WTC11 (cell line): ENCODE measurements at regions not wholly inside any gene's neighbourhood (a gene's known extent, or its start where the extent isn't known, plus 50 kb on each side); places are given as distances from the start of the nearest gene placed in this dataset.
A peak's percentile ranks its signal among the peaks of the same experiment; 100 is the strongest.

Experiments
- ATAC-seq: fragments of 200-7000 bp; cut with Tn5 transposase; 2 replicates; pipeline ENCODE4 v1.10.0; 2021; ENCODE audit warnings: mild to moderate bottlenecking, moderate library complexity
- CTCF ChIA-PET: fragments of 300-600 bp; sonication (Branson Sonifier 250); formaldehyde crosslinking; loops from one replicate; lab custom pipeline; 2021; ENCODE audit warnings: antibody characterized with exemption; lab: Charles Lee
- POLR2A ChIA-PET: fragments of 350-600 bp; sonication (Branson Sonifier 250); formaldehyde crosslinking; loops from one replicate; lab custom pipeline; 2021; ENCODE audit warnings: antibody characterized with exemption; lab: Charles Lee
- DNase-seq: peaks from one replicate; pipeline ENCODE4 v3.0.0; 2021; ENCODE audit warnings: low spot score
- H3K27ac Mint-ChIP-seq: 2 replicates; pipeline ENCODE4 v1.8.0; 2021; ENCODE audit warnings: mixed read lengths
- H3K27me3 Mint-ChIP-seq: 2 replicates; pipeline ENCODE4 v1.8.0; 2021; ENCODE audit warnings: low read depth, mild to moderate bottlenecking, moderate library complexity, mixed read lengths
- H3K36me3 Mint-ChIP-seq: 2 replicates; pipeline ENCODE4 v1.8.0; 2021; ENCODE audit warnings: mixed read lengths
- H3K4me1 Mint-ChIP-seq: 2 replicates; pipeline ENCODE4 v1.8.0; 2022; ENCODE audit warnings: mixed read lengths
- H3K4me3 Mint-ChIP-seq: 2 replicates; pipeline ENCODE4 v1.8.0; 2021; ENCODE audit warnings: mild to moderate bottlenecking, moderate library complexity, mixed read lengths
- H3K9me3 Mint-ChIP-seq: 2 replicates; pipeline ENCODE4 v1.8.0; 2021; ENCODE audit warnings: mixed read lengths
- ATF3 ChIP-seq: sonication (generic); formaldehyde crosslinking; conservative IDR thresholded peaks from 2 replicates; pipeline ENCODE4 v1.8.1; 2022; ENCODE audit warnings: mild to moderate bottlenecking, missing genetic modification reagents
- CREM ChIP-seq: sonication (generic); formaldehyde crosslinking; IDR thresholded peaks from 2 replicates; pipeline ENCODE4 v1.8.1; 2022; ENCODE audit warnings: mild to moderate bottlenecking, missing genetic modification reagents, moderate library complexity
- ERG ChIP-seq: fragments of 250-450 bp; sonication (Bioruptor Pico); IDR thresholded peaks from 2 replicates; pipeline ENCODE4 v1.8.0; 2021; ENCODE audit warnings: mild to moderate bottlenecking
- FOXP1 ChIP-seq: sonication (generic); formaldehyde crosslinking; IDR thresholded peaks from 2 replicates; pipeline ENCODE4 v1.8.0; 2022; ENCODE audit warnings: missing genetic modification reagents, mild to moderate bottlenecking, moderate library complexity, borderline replicate concordance
- FOXP4 ChIP-seq: sonication (generic); formaldehyde crosslinking; IDR thresholded peaks from 2 replicates; pipeline ENCODE4 v1.8.0; 2022; ENCODE audit warnings: mild to moderate bottlenecking, missing genetic modification reagents
- GABPB1 ChIP-seq: sonication (generic); formaldehyde crosslinking; IDR thresholded peaks from 2 replicates; pipeline ENCODE4 v1.8.1; 2023; ENCODE audit warnings: mild to moderate bottlenecking, missing genetic modification reagents
- IRF1 ChIP-seq: sonication (generic); formaldehyde crosslinking; IDR thresholded peaks from 2 replicates; pipeline ENCODE4 v1.8.0; 2023; ENCODE audit warnings: missing genetic modification reagents
- IRF2 ChIP-seq: sonication (generic); formaldehyde crosslinking; IDR thresholded peaks from 2 replicates; pipeline ENCODE4 v1.8.0; 2022; ENCODE audit warnings: low read depth, missing genetic modification reagents, borderline replicate concordance
- NFYB ChIP-seq: sonication (generic); formaldehyde crosslinking; conservative IDR thresholded peaks from 2 replicates; pipeline ENCODE4 v1.8.0; 2022; ENCODE audit warnings: low read depth, missing genetic modification reagents
- NR1H2 ChIP-seq: sonication (generic); formaldehyde crosslinking; IDR thresholded peaks from 2 replicates; pipeline ENCODE4 v1.9.0; 2021; ENCODE audit warnings: mild to moderate bottlenecking, moderate library complexity, missing genetic modification reagents
- NR2C2 ChIP-seq: sonication (generic); formaldehyde crosslinking; IDR thresholded peaks from 2 replicates; pipeline ENCODE4 v1.8.0; 2022; ENCODE audit warnings: mild to moderate bottlenecking, missing genetic modification reagents
- OVOL2 ChIP-seq: fragments of 250-450 bp; sonication (Bioruptor Pico); IDR thresholded peaks from 2 replicates; pipeline ENCODE4 v1.9.0; 2021; ENCODE audit warnings: mild to moderate bottlenecking, borderline replicate concordance
- PRRX2 ChIP-seq: fragments of 250-450 bp; sonication (Bioruptor Pico); IDR thresholded peaks from 2 replicates; pipeline ENCODE4 v1.8.0; 2021; ENCODE audit warnings: mild to moderate bottlenecking
- RELA ChIP-seq: sonication (generic); formaldehyde crosslinking; IDR thresholded peaks from 2 replicates; pipeline ENCODE4 v1.8.1; 2022; ENCODE audit warnings: missing genetic modification reagents, mild to moderate bottlenecking, borderline replicate concordance
- SOX15 ChIP-seq: fragments of 250-450 bp; sonication (Bioruptor Pico); IDR thresholded peaks from 2 replicates; pipeline ENCODE4 v1.9.0; 2021; ENCODE audit warnings: mild to moderate bottlenecking
- SP1 ChIP-seq: sonication (generic); formaldehyde crosslinking; conservative IDR thresholded peaks from 2 replicates; pipeline ENCODE4 v1.8.1; 2022; ENCODE audit warnings: missing genetic modification reagents
- USF1 ChIP-seq: sonication (generic); formaldehyde crosslinking; IDR thresholded peaks from 2 replicates; pipeline ENCODE4 v1.8.0; 2022; ENCODE audit warnings: mild to moderate bottlenecking, missing genetic modification reagents
- ZBTB43 ChIP-seq: sonication (generic); formaldehyde crosslinking; IDR thresholded peaks from 2 replicates; pipeline ENCODE4 v1.8.1; 2023; ENCODE audit warnings: mild to moderate bottlenecking, missing genetic modification reagents
- ZNF138 ChIP-seq: sonication (generic); formaldehyde crosslinking; conservative IDR thresholded peaks from 2 replicates; pipeline ENCODE4 v1.8.1; 2022; ENCODE audit warnings: mild to moderate bottlenecking, moderate library complexity, missing genetic modification reagents
- ZNF317 ChIP-seq: sonication (generic); formaldehyde crosslinking; IDR thresholded peaks from 2 replicates; pipeline ENCODE4 v1.8.1; 2023; ENCODE audit warnings: low read depth, mild to moderate bottlenecking, moderate library complexity, missing genetic modification reagents, borderline replicate concordance
- ZNF423 ChIP-seq: fragments of 250-450 bp; sonication (Bioruptor Pico); IDR thresholded peaks from 2 replicates; pipeline ENCODE4 v2.1.2; 2022; ENCODE audit warnings: mild to moderate bottlenecking, moderate library complexity
- ZNF425 ChIP-seq: fragments of 250-450 bp; sonication (Bioruptor Pico); conservative IDR thresholded peaks from 2 replicates; pipeline ENCODE4 v1.9.0; 2021; ENCODE audit warnings: mild to moderate bottlenecking

GRCh38 chr5:72760259-72760658 lies 56.2 kb upstream of the TNPO1 start:
- no peak for TF ChIP-seq USF1 (CRISPR knock-in tag)
- TF ChIP-seq RELA (CRISPR knock-in tag) = no peak
- TF ChIP-seq ZNF138 (CRISPR knock-in tag) = no peak
- no peak for TF ChIP-seq ZNF425
- TF ChIP-seq NR2C2 = no peak
- no peak for TF ChIP-seq NR1H2 (CRISPR knock-in tag)
- TF ChIP-seq SP1 (CRISPR knock-in tag) = no peak
- no peak for TF ChIP-seq ATF3 (CRISPR knock-in tag)
- TF ChIP-seq IRF1 (CRISPR knock-in tag) = no peak
- TF ChIP-seq ERG = no peak
- no peak for TF ChIP-seq OVOL2 (CRISPR knock-in tag)
- TF ChIP-seq NFYB (CRISPR knock-in tag) = no peak
- H3K4me3 Mint-ChIP-seq = no peak overlapping the region
- DNase-seq (no peak), ATAC-seq (no peak)
- no peaks in the 10 kb centered on the region for H3K27me3 Mint-ChIP-seq
- CTCF ChIA-PET = no interaction called here
- no peak overlapping the region for H3K27ac Mint-ChIP-seq
- H3K4me1 Mint-ChIP-seq = no peaks in the 10 kb centered on the region
- POLR2A ChIA-PET = no interaction called here
- H3K36me3 Mint-ChIP-seq = no peaks in the 10 kb centered on the region
- H3K9me3 Mint-ChIP-seq = peaks cover 4% of the 10 kb centered on the region; the same call in 1 of the 2 replicates

GRCh38 chr5:72752909-72753308 lies 63.6 kb upstream of the TNPO1 start:
- H3K4me3 Mint-ChIP-seq = no peak overlapping the region
- TF ChIP-seq NR2C2 (no peak), ATF3 (CRISPR knock-in tag) (no peak)
- no peaks in the 10 kb centered on the region for H3K36me3 Mint-ChIP-seq
- ChIA-PET POLR2A (no interaction called here), CTCF (no interaction called here)
- ATAC-seq = no peak
- H3K27ac Mint-ChIP-seq = no peak overlapping the region
- no peak for DNase-seq
- no peaks in the 10 kb centered on the region for H3K27me3 Mint-ChIP-seq
- H3K9me3 Mint-ChIP-seq = peaks cover 4% of the 10 kb centered on the region; the same call in 1 of the 2 replicates
- no peaks in the 10 kb centered on the region for H3K4me1 Mint-ChIP-seq

GRCh38 chr5:72749362-72749997 lies 67.0 kb upstream of the TNPO1 start:
- Mint-ChIP-seq H3K4me3 (no peak overlapping the region), H3K36me3 (no peaks in the 10 kb centered on the region), H3K9me3 (no peaks in the 10 kb centered on the region), H3K27ac (no peak overlapping the region), H3K27me3 (no peaks in the 10 kb centered on the region; the same call in 1 of the 2 replicates), H3K4me1 (no peaks in the 10 kb centered on the region)
- TF ChIP-seq IRF2 (no peak), CREM (CRISPR knock-in tag) (no peak)
- DNase-seq (peak; percentile 13), ATAC-seq (no peak)
- CTCF ChIA-PET = no interaction called here
- POLR2A ChIA-PET = no interaction called here

GRCh38 chr5:72747826-72748225 lies 68.6 kb upstream of the TNPO1 start:
- H3K36me3 Mint-ChIP-seq = no peaks in the 10 kb centered on the region
- no peak overlapping the region for H3K27ac Mint-ChIP-seq
- ATAC-seq = no peak
- CTCF ChIA-PET = no interaction called here
- POLR2A ChIA-PET = no interaction called here
- H3K4me1 Mint-ChIP-seq = no peaks in the 10 kb centered on the region
- no peaks in the 10 kb centered on the region for H3K9me3 Mint-ChIP-seq
- H3K27me3 Mint-ChIP-seq = no peaks in the 10 kb centered on the region; the same call in 1 of the 2 replicates
- no peak for DNase-seq
- H3K4me3 Mint-ChIP-seq = no peak overlapping the region
- TF ChIP-seq ZNF423 (no peak), PRRX2 (CRISPR knock-in tag) (no peak), ZNF317 (CRISPR knock-in tag) (no peak), GABPB1 (CRISPR knock-in tag) (no peak), FOXP4 (CRISPR knock-in tag) (no peak), ZBTB43 (CRISPR knock-in tag) (no peak), FOXP1 (CRISPR knock-in tag) (no peak), SOX15 (CRISPR knock-in tag) (no peak)
